ENCODE measurements at regions not wholly inside any gene's neighbourhood (a gene's known extent, or its start where the extent isn't known, plus 50 kb on each side); places are given as distances from the start of the nearest gene placed in this dataset.

GRCh38 chr4:186887291-186887700 lies 163.6 kb upstream of the FAT1 start:
- TF ChIP-seq, protein P1, sequence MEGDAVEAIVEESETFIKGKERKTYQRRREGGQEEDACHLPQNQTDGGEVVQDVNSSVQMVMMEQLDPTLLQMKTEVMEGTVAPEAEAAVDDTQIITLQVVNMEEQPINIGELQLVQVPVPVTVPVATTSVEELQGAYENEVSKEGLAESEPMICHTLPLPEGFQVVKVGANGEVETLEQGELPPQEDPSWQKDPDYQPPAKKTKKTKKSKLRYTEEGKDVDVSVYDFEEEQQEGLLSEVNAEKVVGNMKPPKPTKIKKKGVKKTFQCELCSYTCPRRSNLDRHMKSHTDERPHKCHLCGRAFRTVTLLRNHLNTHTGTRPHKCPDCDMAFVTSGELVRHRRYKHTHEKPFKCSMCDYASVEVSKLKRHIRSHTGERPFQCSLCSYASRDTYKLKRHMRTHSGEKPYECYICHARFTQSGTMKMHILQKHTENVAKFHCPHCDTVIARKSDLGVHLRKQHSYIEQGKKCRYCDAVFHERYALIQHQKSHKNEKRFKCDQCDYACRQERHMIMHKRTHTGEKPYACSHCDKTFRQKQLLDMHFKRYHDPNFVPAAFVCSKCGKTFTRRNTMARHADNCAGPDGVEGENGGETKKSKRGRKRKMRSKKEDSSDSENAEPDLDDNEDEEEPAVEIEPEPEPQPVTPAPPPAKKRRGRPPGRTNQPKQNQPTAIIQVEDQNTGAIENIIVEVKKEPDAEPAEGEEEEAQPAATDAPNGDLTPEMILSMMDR (IDR thresholded peaks at IDR 0.05; ENCODE audit: insufficient read depth, low read depth, low read length, missing control alignments) = no peak
- H3K4me3 ChIP-seq (ENCODE audit: low read length) = no peak overlapping the region
- peak; percentile 85 for DNase-seq (ENCODE audit: low read depth)

DNA sequence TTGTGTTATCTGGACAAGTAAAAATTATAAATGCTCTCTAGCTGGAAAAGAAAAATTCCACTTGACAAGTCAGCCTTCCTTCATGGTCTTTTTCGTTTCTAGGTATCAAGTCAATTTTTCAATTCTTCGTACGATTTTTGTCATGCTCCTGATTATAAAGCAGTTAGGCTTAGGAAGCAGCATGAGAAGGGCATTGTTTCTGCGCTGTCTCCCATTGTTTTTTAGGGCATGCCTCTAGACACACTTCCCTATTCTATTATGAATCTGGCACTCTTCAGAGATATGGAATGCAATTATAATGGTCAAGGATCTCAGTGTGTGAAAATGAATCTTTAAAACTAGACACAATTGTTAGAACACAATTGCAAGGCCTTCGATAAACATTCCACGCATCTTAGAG lies 164.1 kb upstream of the FAT1 start:
- TF ChIP-seq, protein P1 (IDR thresholded peaks at IDR 0.05; ENCODE audit: insufficient read depth, low read depth, low read length, missing control alignments) = no peak
- no peak overlapping the region for H3K4me3 ChIP-seq (ENCODE audit: low read length)

GRCh38 chr4:186889876-186890643 lies 166.4 kb upstream of the FAT1 start:
- DNase-seq (ENCODE audit: low read depth) = no peak
- TF ChIP-seq, protein P1 (IDR thresholded peaks at IDR 0.05; ENCODE audit: insufficient read depth, low read depth, low read length, missing control alignments) = no peak
- H3K4me3 ChIP-seq (ENCODE audit: low read length) = no peak overlapping the region

More for the DNA sequence above, 164.1 kb upstream of the FAT1 start:
- DNase-seq (ENCODE audit: low read depth) = no peak

DNA sequence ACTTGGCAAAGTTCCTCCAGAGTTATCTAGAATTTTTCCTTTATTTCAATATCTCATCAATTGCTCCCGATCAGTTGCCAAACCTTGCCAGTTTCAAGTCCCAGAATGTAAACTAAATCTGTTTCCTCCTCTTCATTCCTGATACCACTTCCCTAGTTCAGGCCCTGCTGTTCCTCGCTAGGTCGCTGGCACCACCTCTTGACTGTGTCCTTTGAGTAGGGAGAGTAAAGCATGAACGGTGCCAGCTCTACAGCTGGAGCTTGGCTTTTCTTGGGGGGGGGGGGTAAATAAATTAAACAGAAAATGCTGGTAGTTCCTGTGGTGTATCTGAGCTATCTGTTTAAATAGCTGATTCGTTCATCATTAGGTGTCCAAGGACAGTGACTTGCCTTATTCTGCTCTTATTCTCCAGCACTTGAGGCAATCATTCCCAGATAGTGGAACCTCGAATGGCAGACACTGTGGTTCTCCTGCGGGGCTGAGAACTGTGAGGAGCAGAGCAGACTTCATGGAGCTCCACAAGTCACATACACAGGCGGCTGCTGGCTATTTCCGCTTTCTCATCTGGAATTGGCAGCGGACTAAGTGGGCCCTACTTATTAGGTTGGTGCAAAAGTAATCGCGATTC lies 168.3 kb upstream of the FAT1 start:
- H3K4me3 ChIP-seq (ENCODE audit: low read length) = no peak overlapping the region
- TF ChIP-seq, protein P1 (IDR thresholded peaks at IDR 0.05; ENCODE audit: insufficient read depth, low read depth, low read length, missing control alignments) = no peak
- no peak for DNase-seq (ENCODE audit: low read depth)

DNA sequence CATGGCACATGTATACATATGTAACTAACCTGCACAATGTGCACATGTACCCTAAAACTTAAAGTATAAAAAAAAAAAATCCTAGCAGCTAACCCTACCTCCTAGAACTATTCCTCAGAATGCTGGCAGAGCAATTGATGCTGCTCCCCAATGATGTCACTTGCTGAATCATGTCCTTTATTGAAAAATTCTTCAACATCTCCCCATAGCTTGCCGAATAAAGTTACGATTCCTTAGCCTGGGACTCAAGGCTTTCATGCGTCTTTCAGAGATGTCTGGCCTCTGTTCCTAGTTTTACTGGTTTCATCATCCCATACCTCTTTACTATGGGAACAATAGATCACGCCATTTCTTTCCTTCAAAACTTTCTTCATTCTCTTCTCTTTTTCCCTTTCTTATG lies 174.7 kb upstream of the FAT1 start:
- no peak overlapping the region for H3K4me3 ChIP-seq (ENCODE audit: low read length)
- TF ChIP-seq, protein P1 (IDR thresholded peaks at IDR 0.05; ENCODE audit: insufficient read depth, low read depth, low read length, missing control alignments) = no peak
- no peak for DNase-seq (ENCODE audit: low read depth)

DNA sequence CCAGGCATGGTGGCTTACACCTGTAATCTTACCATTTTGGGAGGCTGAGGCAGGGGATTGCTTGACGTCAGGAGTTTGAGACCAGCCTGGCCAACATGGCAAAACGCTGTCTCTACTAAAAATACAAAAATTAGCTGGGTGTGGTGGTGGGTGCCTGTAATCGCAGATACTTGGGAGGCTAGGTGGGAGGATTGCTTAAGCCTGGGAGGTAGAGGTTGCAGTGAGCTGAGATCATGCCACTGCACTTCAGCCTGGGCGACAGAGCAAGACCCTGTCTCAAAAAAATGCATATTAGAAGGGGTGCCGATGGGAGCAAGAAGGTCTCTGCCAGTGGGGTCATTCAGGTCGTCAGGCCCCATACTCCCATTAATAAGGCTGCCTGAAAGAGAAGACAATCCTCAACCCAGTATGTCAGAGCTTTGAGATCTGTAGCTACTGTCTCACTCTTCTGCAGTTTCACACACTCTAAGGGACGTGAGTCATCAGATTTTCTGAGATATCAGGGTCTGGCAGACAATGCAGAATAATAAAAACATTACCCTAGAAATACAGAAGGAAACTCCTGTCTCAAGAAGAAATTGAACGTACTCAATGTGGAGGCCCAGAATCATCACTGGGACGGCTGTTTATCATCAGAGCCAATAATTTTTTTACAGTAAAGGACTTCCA lies 176.7 kb upstream of the FAT1 start:
- DNase-seq (ENCODE audit: low read depth) = peak; percentile 61
- H3K4me3 ChIP-seq (ENCODE audit: low read length) = no peak overlapping the region
- TF ChIP-seq, protein P1 (IDR thresholded peaks at IDR 0.05; ENCODE audit: insufficient read depth, low read depth, low read length, missing control alignments) = no peak
